BJ (cell line): ENCODE measurements at regions not wholly inside any gene's neighbourhood (a gene's known extent, or its start where the extent isn't known, plus 50 kb on each side); places are given as distances from the start of the nearest gene placed in this dataset.

Experiments used
- CTCF ChIA-PET: fragments of 350-600 bp; formaldehyde crosslinking; extraction: SDS; loops from one replicate; lab custom pipeline; 2021; ENCODE audit warnings: antibody characterized with exemption, inconsistent platforms; lab: Yijun Ruan, JAX
- POLR2A ChIA-PET: fragments of 300-600 bp; sonication (Branson Sonifier 250); formaldehyde crosslinking; extraction: SDS; loops from one replicate; lab custom pipeline; 2021; ENCODE audit warnings: antibody characterized with exemption; lab: Charles Lee
- DNase-seq: peaks from one replicate; pipeline ENCODE4 v3.0.0-alpha.2; 2011; ENCODE audit warnings: low read depth
- H3K27me3 ChIP-seq: 2 replicates; pipeline ENCODE4 v1.6.0; 2011; ENCODE audit warnings: low read length; ENCODE audit not compliant: control insufficient read depth, insufficient read depth
- H3K36me3 ChIP-seq: 2 replicates; pipeline ENCODE4 v1.5.1; 2011; ENCODE audit warnings: low read length; ENCODE audit not compliant: control insufficient read depth, insufficient read depth
- H3K4me3 ChIP-seq: 2 replicates; pipeline ENCODE4 v1.5.1; 2011; ENCODE audit warnings: low read depth, mild to moderate bottlenecking, control low read depth, low read length
- TF ChIP-seq, protein P1 (sequence below): IDR thresholded peaks from 2 replicates; pipeline ENCODE4 v1.5.1; 2011; ENCODE audit warnings: low read depth, mild to moderate bottlenecking, control low read depth, inconsistent platforms, low read length, moderate library complexity; ENCODE audit not compliant: insufficient read depth

DNA sequence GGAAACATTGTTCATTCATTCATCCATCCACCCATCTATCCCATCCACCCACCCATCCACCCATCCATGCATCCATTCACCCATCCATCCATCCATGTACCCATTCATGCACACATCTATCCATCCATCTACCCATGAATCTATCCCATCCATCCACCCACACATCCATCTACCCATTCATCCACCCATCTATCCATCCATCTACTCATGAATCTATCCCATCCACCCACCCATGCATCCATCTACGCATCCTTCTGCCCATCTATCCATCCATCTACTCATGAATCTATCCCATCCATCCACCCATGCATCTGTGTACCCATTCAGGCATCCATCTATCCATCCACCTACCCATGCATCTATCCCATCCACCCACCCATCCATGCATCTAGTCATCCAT lies 51.6 kb upstream of the URI1 start:
- CTCF ChIA-PET: interaction anchor here (0.9 kb wide), 1 partner anchor 16 kb away, joined by 3 read pairs; no protein-coding TSS in a partner anchor
- Histone ChIP-seq H3K36me3 (no peaks in the 10 kb centered on the region), H3K4me3 (no peak overlapping the region), H3K27me3 (no peaks in the 10 kb centered on the region)
- TF ChIP-seq, protein P1, sequence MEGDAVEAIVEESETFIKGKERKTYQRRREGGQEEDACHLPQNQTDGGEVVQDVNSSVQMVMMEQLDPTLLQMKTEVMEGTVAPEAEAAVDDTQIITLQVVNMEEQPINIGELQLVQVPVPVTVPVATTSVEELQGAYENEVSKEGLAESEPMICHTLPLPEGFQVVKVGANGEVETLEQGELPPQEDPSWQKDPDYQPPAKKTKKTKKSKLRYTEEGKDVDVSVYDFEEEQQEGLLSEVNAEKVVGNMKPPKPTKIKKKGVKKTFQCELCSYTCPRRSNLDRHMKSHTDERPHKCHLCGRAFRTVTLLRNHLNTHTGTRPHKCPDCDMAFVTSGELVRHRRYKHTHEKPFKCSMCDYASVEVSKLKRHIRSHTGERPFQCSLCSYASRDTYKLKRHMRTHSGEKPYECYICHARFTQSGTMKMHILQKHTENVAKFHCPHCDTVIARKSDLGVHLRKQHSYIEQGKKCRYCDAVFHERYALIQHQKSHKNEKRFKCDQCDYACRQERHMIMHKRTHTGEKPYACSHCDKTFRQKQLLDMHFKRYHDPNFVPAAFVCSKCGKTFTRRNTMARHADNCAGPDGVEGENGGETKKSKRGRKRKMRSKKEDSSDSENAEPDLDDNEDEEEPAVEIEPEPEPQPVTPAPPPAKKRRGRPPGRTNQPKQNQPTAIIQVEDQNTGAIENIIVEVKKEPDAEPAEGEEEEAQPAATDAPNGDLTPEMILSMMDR: no peak
- no peak for DNase-seq
- POLR2A ChIA-PET: no interaction called here
